MM.1S (cell line): ENCODE measurements at regions not wholly inside any gene's neighbourhood (a gene's known extent, or its start where the extent isn't known, plus 50 kb on each side); places are given as distances from the start of the nearest gene placed in this dataset.

Experiments
- EZH2 ChIP-seq: fragments of 300-600 bp; sonication (generic); optimal IDR thresholded peaks from 2 replicates; pipeline ENCODE3; 2017; ENCODE audit warnings: low read depth, mild to moderate bottlenecking, antibody characterized with exemption, low read length, mixed read lengths
- TF ChIP-seq, protein P1 (sequence below): fragments of 300-600 bp; sonication (generic); IDR thresholded peaks from 2 replicates; pipeline ENCODE4 v1.5.1; 2016; ENCODE audit warnings: antibody characterized with exemption, low read length, mixed read lengths

- TF ChIP-seq, protein P1, sequence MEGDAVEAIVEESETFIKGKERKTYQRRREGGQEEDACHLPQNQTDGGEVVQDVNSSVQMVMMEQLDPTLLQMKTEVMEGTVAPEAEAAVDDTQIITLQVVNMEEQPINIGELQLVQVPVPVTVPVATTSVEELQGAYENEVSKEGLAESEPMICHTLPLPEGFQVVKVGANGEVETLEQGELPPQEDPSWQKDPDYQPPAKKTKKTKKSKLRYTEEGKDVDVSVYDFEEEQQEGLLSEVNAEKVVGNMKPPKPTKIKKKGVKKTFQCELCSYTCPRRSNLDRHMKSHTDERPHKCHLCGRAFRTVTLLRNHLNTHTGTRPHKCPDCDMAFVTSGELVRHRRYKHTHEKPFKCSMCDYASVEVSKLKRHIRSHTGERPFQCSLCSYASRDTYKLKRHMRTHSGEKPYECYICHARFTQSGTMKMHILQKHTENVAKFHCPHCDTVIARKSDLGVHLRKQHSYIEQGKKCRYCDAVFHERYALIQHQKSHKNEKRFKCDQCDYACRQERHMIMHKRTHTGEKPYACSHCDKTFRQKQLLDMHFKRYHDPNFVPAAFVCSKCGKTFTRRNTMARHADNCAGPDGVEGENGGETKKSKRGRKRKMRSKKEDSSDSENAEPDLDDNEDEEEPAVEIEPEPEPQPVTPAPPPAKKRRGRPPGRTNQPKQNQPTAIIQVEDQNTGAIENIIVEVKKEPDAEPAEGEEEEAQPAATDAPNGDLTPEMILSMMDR, result no peak
- TF ChIP-seq EZH2, result no peak
These were observed 52.7 kb upstream of the CTSC start for GRCh38 chr11:88390254-88390653.
